HCT116 (cell line): ENCODE measurements at regions not wholly inside any gene's neighbourhood (a gene's known extent, or its start where the extent isn't known, plus 50 kb on each side); places are given as distances from the start of the nearest gene placed in this dataset.

Source experiments
- ATAC-seq: fragments of 200-7000 bp; cut with Tn5 transposase; 2 replicates; pipeline ENCODE4 v1.9.1; 2020; ENCODE audit warnings: mild to moderate bottlenecking, moderate library complexity
- BruUV-seq: library from RNA; stranded (reverse); fragments of 400-500 nt; replicated peaks from 2 replicates; lab custom pipeline; 2021; lab: Mats Ljungman, UMichigan
- CTCF ChIA-PET: fragments of 300-600 bp; sonication (Branson Sonifier 250); formaldehyde crosslinking; loops from one replicate; lab custom pipeline; 2021; ENCODE audit warnings: antibody characterized with exemption; lab: Charles Lee
- POLR2A ChIA-PET: fragments of 300-600, 350-600 bp; sonication (Branson Sonifier 250); formaldehyde crosslinking; loops from one replicate; lab custom pipeline; 2021; ENCODE audit warnings: antibody characterized with exemption; lab: Charles Lee
- RAD21 ChIA-PET, 2 experiments: fragments of 300-600 bp; sonication (Branson Sonifier 250); formaldehyde crosslinking; loops; one replicate each; lab custom pipeline; 2023; ENCODE audit warnings: low total read pairs in 2 of 2; ENCODE audit not compliant: uncharacterized antibody in 2 of 2, unreplicated experiment in 2 of 2, low non-redundant PET in 1 of 2; lab: Charles Lee
- DNase-seq: peaks from one replicate; pipeline ENCODE4 v3.0.0-alpha.2; 2010; ENCODE audit warnings: low read depth, low spot score
- H2AFZ ChIP-seq: fragments of 200-600 bp; shearing (Covaris generic), sonication (generic); 2 replicates; pipeline ENCODE4 v1.6.1; 2017; ENCODE audit warnings: low read depth, mixed run types, mixed read lengths, antibody characterized with exemption, low read length; ENCODE audit not compliant: poor library complexity, severe bottlenecking
- H3K27ac ChIP-seq: 2 replicates; pipeline ENCODE4 v1.5.1; 2012; ENCODE audit warnings: low read depth, low read length
- H3K27me3 ChIP-seq: fragments of 200-600 bp; sonication (generic); 2 replicates; pipeline ENCODE4 v1.6.1; 2016; ENCODE audit warnings: mixed run types, low read length, mixed read lengths; ENCODE audit not compliant: insufficient read depth
- H3K36me3 ChIP-seq, 2 experiments: fragments of 200-500 bp in 1 of 2; fragments of 200-600 bp in 1 of 2; sonication (Bioruptor generic) in 1 of 2; sonication (generic) in 1 of 2; 2 replicates each; pipeline versions ENCODE4 v1.5.1 to v1.6.1; 2014 to 2016; ENCODE audit warnings: low read length in 2 of 2, inconsistent platforms in 1 of 2, mixed read lengths in 1 of 2, mixed run types in 1 of 2; ENCODE audit not compliant: insufficient read depth in 2 of 2, control insufficient read depth in 1 of 2
- H3K4me1 ChIP-seq, 2 experiments: fragments of 200-600 bp in 1 of 2; sonication (generic) in 1 of 2; 2 replicates each; pipeline versions ENCODE4 v1.5.1 to v1.6.1; 2012 to 2017; ENCODE audit warnings: low read length in 2 of 2, inconsistent platforms in 1 of 2, mild to moderate bottlenecking in 1 of 2, mixed read lengths in 1 of 2, mixed run types in 1 of 2, moderate library complexity in 1 of 2; ENCODE audit not compliant: insufficient read depth in 2 of 2, control insufficient read depth in 1 of 2
- H3K4me2 ChIP-seq: fragments of 200-600 bp; sonication (generic); 2 replicates; pipeline ENCODE4 v1.6.1; 2017; ENCODE audit warnings: mixed run types, low read length, mixed read lengths
- H3K4me3 ChIP-seq, 2 experiments: fragments of 200-600 bp in 1 of 2; sonication (generic) in 1 of 2; replicated peaks in 1 of 2; 2 replicates each; pipeline ENCODE4 v1.5.1; 2011 to 2016; ENCODE audit warnings: low read length in 2 of 2, control low read depth in 1 of 2, low read depth in 1 of 2, mild to moderate bottlenecking in 1 of 2, mixed read lengths in 1 of 2, mixed run types in 1 of 2
- H3K79me2 ChIP-seq: fragments of 200-600 bp; sonication (generic); 2 replicates; pipeline ENCODE4 v1.6.1; 2017; ENCODE audit warnings: mild to moderate bottlenecking, mixed run types, low read length, moderate library complexity, mixed read lengths; ENCODE audit not compliant: insufficient read depth
- H3K9ac ChIP-seq: fragments of 200-600 bp; sonication (generic); 2 replicates; pipeline ENCODE4 v1.6.1; 2016; ENCODE audit warnings: low read length, mixed read lengths
- H3K9me2 ChIP-seq: fragments of 200-600 bp; sonication (generic), shearing (Covaris generic); 2 replicates; pipeline ENCODE4 v1.6.1; 2017; ENCODE audit warnings: mixed run types, mild to moderate bottlenecking, moderate library complexity; ENCODE audit not compliant: insufficient read depth
- H3K9me3 ChIP-seq, 2 experiments: fragments of 200-500 bp in 1 of 2; fragments of 200-600 bp in 1 of 2; sonication (Bioruptor generic) in 1 of 2; sonication (generic) in 1 of 2; 2 replicates each; pipeline ENCODE4 v1.6.1; 2014 to 2017; ENCODE audit warnings: low read length in 2 of 2, mixed read lengths in 2 of 2, inconsistent platforms in 1 of 2, low read depth in 1 of 2, mild to moderate bottlenecking in 1 of 2, mixed run types in 1 of 2, moderate library complexity in 1 of 2; ENCODE audit not compliant: control insufficient read depth in 1 of 2, insufficient read depth in 1 of 2
- H4K20me1 ChIP-seq: fragments of 200-600 bp; sonication (generic), shearing (Covaris generic); 2 replicates; pipeline ENCODE4 v1.6.1; 2017; ENCODE audit warnings: mixed run types, mild to moderate bottlenecking, moderate library complexity; ENCODE audit not compliant: insufficient read depth
- ATF3 ChIP-seq: IDR thresholded peaks from 2 replicates; pipeline ENCODE4 v1.6.1; 2012
- CBX3 ChIP-seq: IDR thresholded peaks from 2 replicates; pipeline ENCODE4 v1.6.1; 2012; ENCODE audit warnings: low read depth
- EZH2 ChIP-seq: fragments of 200-600 bp; sonication (generic); IDR thresholded peaks from 2 replicates; pipeline ENCODE4 v1.6.1; 2017; ENCODE audit warnings: antibody characterized with exemption, mixed run types
- JUND ChIP-seq: IDR thresholded peaks from 2 replicates; pipeline ENCODE4 v1.6.1; 2012
- REST ChIP-seq: IDR thresholded peaks from 2 replicates; pipeline ENCODE4 v1.6.1; 2012; ENCODE audit warnings: low read depth
- SRF ChIP-seq: IDR thresholded peaks from 2 replicates; pipeline ENCODE4 v1.6.1; 2012; ENCODE audit warnings: low read depth
- YY1 ChIP-seq: IDR thresholded peaks from 2 replicates; pipeline ENCODE4 v1.6.1; 2011; ENCODE audit warnings: low read length, low read depth, moderate library complexity, mild to moderate bottlenecking; ENCODE audit not compliant: insufficient replicate concordance; ENCODE audit errors: extremely low read depth
- intact Hi-C: fragments of 100-400 bp; cut with micrococcal nuclease; formaldehyde crosslinking; loops from 2 replicates; pipeline ENCODE4 v1.10.0; 2022
- TF ChIP-seq, protein P1 (sequence below): IDR thresholded peaks from 2 replicates; pipeline ENCODE4 v1.6.1; 2011; ENCODE audit warnings: mild to moderate bottlenecking, low read length, moderate library complexity; ENCODE audit not compliant: insufficient replicate concordance; ENCODE audit errors: extremely low read depth

DNA sequence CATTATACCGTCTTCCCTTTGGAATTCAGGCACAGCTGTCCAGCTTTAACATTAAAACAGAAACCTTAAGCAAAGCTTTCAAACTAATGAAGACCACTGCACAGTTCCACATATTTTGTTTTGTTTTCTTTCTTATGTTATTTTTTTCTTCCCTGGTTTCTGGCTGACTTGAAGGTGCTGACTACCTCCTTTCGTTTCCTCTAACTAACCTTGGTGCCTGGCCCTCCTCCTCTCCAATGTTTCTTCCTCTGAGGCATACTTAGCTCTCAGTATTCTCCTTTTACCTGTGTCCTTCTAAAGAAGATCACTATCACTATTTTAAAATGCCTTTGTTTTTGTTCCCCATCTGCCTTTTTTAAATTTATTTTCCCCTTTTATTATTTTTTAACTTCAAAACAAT is 433.3 kb upstream of the SPHKAP start:
- Histone ChIP-seq H3K4me1 (no peaks in the 10 kb centered on the region), H3K27ac (no peak overlapping the region)
- TF ChIP-seq YY1: no peak
- TF ChIP-seq EZH2: no peak
- TF ChIP-seq SRF: no peak
- TF ChIP-seq, protein P1, sequence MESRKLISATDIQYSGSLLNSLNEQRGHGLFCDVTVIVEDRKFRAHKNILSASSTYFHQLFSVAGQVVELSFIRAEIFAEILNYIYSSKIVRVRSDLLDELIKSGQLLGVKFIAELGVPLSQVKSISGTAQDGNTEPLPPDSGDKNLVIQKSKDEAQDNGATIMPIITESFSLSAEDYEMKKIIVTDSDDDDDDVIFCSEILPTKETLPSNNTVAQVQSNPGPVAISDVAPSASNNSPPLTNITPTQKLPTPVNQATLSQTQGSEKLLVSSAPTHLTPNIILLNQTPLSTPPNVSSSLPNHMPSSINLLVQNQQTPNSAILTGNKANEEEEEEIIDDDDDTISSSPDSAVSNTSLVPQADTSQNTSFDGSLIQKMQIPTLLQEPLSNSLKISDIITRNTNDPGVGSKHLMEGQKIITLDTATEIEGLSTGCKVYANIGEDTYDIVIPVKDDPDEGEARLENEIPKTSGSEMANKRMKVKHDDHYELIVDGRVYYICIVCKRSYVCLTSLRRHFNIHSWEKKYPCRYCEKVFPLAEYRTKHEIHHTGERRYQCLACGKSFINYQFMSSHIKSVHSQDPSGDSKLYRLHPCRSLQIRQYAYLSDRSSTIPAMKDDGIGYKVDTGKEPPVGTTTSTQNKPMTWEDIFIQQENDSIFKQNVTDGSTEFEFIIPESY: no peak
- no peak for TF ChIP-seq REST
- no peak for TF ChIP-seq ATF3
- TF ChIP-seq CBX3: no peak
- TF ChIP-seq JUND: no peak
- TF ChIP-seq, all 23 proteins: peak for 0
- Histone ChIP-seq H3K9me2 (no peaks in the 10 kb centered on the region), H3K9ac (no peak overlapping the region), H3K4me2 (no peak overlapping the region), H2AFZ (no peak overlapping the region), H3K27me3 (no peaks in the 10 kb centered on the region), H4K20me1 (no peaks in the 10 kb centered on the region), H3K4me3 (no peak overlapping the region), H3K9me3 (no peaks in the 10 kb centered on the region), H3K36me3 (no peaks in the 10 kb centered on the region), H3K79me2 (no peaks in the 10 kb centered on the region)
- RAD21 ChIA-PET: no interaction called here
- intact Hi-C loops: no loop called here
- no TSS peak for BruUV-seq
- DNase-seq (no peak), ATAC-seq (no peak)
- CTCF ChIA-PET: no interaction called here
- POLR2A ChIA-PET: no interaction called here
